Esophagus muscularis mucosa (tissue), 2 donors: ENCODE measurements at regions not wholly inside any gene's neighbourhood (a gene's known extent, or its start where the extent isn't known, plus 50 kb on each side); places are given as distances from the start of the nearest gene placed in this dataset.

Experiments used
- POLR2A ChIP-seq: fragments of 450-650 bp; IDR thresholded peaks from one replicate; pipeline ENCODE4 v1.6.1; 2017; ENCODE audit warnings: antibody characterized with exemption, moderate library complexity, mild to moderate bottlenecking, low read depth
- POLR2AphosphoS5 ChIP-seq, 2 donors: sonication (generic); formaldehyde crosslinking; IDR thresholded peaks; one replicate each; pipeline ENCODE4 v1.6.1; 2017; ENCODE audit warnings: antibody characterized with exemption in 2 of 2

DNA sequence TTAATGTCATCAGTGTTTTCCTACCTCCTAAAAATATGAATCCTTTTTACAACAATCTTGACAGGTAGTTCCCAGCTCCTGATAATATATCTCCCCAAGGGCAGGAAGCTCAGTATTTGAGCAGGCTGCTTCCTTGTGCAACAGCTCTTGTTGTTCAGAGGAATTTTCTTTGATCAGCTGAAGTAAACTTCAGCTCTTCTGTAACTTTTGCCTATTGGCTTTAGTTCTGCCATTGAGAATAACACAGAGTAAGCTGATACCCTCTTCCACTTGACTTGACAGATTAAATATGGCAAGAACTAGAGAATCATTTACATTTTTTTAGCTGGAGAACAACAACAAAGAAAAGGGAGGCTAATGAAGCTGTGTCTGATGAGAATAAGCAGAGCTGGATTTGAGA, 75.2 kb downstream of the LUZP4 start:
- TF ChIP-seq POLR2A (no peak), POLR2AphosphoS5 (IDR thresholded peaks at IDR 0.05) (no peak)
